ENCODE measurements at regions not wholly inside any gene's neighbourhood (a gene's known extent, or its start where the extent isn't known, plus 50 kb on each side); places are given as distances from the start of the nearest gene placed in this dataset.

DNA sequence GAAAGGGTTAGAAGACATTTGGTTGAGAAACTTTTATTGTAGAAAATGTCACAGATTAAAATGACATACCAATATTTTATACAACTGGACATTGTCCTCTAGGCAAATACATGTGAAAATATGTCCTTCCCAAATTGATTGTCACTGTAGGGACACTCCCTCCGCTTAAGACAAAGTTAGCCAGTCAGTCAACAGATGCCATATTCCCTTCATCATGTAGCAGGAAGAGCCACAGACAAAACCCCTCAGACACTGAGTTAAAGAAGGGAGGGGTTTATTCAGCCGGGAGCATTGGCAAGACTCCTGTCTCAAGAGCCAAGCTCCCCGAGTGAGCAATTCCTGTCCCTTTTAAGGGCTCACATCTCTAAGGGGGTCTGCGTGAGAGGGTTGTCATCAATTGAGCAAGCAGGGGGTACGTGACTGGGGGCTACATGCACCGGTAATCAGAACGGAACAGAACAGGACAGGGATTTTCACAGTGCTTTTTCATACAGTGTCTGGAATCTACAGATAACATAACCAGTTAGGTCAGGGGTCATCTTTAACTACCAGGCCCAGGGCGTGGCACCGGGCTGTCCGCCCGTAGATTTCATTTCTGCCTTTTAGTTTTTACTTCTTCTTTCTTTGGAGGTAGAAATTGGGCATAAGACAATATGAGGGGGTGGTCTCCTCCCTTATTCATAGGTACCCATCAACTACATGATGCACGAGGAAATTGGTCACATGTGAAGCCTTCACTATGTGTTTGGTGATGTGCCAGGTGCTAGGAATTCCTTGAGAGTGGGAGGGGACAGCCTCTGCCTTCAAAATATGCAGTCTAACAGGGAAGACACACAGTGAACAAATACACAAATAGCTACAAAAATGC, 155.7 kb upstream of the CDYL start:
- no peak for DNase-seq (ENCODE audit: low read depth, low spot score)

DNA sequence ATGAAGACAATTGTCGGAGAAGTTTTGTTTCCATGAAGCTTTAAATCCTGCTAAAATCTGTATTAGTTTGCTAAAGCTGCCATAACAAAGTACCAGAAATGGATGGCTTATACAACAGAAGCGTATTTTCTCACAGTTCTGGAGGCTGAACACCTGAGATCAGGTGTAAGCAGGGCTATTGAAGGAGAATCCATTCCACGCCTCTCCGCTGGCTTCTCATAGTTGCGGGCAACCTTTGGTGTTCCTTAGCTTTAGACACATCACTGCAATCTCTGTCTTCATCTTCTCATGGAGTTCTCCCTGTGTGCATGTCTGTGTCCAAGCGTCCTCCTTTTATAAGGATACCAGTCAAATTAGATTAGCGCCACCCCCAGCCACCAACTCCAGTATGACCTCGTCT, 159.9 kb upstream of the CDYL start:
- no peak for DNase-seq (ENCODE audit: low read depth, low spot score)

DNA sequence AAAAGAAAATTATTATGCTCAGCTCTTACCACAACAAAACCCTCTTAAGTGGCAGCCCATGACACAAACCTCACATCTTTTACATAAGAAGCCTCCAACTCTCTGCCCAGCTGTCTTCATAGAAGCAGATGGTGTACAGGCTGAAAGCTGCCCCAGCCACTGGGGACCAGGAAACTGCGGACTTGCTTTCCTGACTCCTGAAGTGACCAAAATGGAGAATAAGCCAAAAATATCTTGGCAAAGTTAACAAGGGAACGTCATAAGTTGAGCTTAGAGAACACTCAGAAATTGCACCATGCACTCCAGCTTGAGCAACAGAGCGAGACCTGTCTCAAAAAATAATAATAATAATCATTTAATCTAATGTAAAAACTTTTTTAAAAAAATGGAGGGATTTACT, 160.3 kb upstream of the CDYL start:
- DNase-seq (ENCODE audit: low read depth, low spot score): no peak

DNA sequence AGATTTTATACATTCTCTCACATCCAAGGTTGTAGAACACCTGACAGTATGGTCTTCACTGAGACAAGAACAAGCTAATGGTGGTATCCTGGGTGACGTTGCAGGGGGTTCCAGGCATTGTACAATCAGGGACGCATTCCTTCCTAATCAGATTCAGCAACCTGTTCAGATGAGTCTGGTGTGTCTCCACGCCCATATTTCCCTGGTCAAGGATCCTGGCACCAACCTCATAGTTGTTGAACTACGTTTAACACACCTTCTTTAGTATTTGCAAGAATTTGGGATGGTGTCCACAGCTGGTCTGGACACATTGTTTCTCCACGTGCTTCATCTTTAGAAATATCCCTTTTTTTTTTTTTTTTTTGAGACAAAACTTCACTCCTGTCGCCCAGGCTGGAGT, 161.0 kb upstream of the CDYL start:
- no peak for DNase-seq (ENCODE audit: low read depth, low spot score)

DNA sequence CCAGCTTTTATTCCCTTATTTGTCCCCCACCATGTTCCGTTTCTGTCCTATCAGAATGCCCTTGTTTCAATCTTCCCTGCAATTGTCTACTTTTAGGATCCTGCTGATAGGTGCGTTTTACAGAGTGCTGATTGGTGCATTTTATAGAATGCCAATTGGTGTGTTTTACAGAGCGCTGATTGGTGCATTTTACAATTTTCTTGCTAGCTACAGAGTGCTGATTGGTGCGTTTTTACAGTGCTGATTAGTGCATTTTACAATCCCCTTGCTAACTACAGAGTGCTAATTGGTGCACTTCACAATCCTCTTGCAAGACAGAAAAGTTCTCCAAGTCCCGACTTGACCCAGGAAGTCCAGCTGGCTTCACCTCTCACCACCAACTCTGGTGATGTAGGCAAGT, 161.6 kb upstream of the CDYL start:
- no peak for DNase-seq (ENCODE audit: low read depth, low spot score)

DNA sequence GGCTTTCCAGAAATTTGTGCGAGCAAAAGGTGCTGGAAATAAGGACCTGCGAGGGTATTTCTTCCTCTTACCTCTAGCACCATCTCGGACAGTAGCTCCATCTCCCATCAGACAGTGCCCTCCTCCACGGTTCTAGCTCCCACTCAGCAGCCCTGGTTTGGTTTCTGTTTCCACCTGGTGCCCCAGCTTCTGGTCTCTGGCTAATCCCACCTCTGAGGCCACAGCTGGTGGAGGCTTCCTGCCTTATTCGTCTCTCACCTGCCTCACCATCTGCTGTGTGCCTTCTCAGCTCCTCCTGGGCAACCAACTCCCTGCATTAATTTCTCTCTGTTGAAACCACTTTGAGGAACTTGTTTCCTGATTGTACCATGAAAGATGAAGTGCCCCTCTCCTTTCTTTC, 162.4 kb upstream of the CDYL start:
- DNase-seq (ENCODE audit: low read depth, low spot score): no peak

DNA sequence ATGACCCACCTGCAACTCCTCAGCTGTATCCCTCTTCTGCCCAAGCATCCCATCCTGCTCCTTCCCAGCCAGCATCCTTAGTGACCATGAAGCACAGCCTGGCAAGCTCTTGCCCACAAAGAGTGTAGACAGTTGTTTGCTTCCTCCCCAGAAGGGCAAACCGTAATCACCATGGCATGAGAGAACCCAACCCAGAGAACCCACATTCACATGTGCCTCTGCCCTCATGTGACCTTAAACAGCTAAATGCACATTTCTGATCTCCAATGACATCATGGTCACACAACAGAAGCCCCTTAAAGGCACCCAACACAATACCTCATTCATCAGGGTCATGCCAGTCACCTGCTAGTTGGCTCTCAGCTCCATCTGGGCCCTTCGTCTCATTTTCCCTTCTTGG, 162.8 kb upstream of the CDYL start:
- no peak for DNase-seq (ENCODE audit: low read depth, low spot score)

DNA sequence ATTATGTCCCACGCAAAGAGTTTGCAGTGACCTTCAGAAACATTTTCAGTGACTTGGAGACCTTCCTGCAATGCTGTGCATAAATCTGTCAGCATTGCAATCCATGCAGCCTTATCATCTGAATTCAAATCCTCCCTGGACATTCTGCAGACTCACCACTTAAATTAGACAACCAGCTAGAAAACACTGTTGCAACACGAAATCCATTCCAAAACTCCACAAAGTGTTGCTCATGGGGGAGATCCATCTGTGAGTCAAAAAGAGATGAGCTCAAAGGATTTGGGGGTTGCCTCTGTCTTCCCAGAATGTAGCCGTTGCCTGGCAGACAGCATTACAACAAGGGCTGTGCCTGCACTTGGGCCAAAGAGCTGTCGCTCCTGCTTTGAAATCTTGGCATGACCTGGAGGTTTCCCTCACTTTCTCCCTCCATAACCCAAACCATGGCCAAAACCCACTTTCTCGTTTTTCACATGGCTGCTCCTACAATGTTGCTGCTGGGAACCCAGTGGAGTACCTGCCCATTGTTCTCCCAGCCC, 163.5 kb upstream of the CDYL start:
- DNase-seq (ENCODE audit: low read depth, low spot score): no peak

DNA sequence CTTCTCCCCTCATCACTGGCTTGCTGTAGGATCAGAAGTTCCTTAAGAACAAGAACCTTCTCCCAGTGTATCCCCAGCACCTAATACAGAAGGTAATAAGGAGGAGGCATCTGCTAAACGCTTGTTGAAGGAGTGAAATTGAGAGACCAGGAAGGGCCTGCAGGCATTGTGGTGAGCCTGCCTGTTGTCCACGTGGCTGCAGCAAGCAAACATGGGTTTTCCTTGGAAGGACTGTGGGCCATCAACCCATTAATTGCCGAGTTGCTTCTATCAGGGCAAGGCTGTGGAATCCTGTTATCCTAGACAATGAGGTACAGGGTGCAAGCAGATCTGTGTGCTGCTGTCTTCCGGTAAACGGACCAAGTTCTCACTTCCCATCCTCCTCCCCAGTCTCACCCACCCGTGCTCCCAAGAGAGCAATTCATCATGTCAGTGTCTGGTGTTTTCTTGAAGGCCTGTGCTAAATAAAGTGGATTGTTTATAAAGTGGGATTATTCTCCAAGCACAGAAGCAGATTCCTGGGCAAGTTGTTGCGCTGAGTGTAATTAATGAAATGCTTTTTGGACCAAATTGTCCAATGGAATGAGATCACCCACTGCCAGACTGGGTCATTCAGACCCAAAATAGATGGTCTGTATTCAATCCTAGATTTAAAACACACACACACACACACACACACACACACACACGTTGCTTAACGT, 164.6 kb upstream of the CDYL start:
- DNase-seq (ENCODE audit: low read depth, low spot score): peak; percentile 36

DNA sequence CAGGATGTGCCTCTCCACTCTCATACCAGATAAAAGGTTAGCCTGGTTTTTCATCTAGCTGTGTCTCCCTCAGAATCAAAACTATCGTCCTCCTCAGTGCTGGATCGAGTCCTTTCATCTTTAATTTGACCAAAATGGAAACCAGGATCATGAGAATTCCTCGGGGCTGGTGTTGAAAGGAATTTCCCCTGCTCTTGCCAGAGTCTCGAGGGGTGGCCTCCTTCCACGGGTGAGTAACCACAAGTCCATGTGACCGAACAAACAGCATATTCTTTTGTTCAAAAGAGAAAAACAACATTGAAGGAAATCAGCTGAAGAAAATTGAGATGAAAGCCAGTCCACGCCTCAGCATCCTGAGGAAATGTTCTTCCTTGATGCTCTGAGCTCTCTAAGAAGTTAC, 165.9 kb upstream of the CDYL start:
- DNase-seq (ENCODE audit: low read depth, low spot score): no peak

DNA sequence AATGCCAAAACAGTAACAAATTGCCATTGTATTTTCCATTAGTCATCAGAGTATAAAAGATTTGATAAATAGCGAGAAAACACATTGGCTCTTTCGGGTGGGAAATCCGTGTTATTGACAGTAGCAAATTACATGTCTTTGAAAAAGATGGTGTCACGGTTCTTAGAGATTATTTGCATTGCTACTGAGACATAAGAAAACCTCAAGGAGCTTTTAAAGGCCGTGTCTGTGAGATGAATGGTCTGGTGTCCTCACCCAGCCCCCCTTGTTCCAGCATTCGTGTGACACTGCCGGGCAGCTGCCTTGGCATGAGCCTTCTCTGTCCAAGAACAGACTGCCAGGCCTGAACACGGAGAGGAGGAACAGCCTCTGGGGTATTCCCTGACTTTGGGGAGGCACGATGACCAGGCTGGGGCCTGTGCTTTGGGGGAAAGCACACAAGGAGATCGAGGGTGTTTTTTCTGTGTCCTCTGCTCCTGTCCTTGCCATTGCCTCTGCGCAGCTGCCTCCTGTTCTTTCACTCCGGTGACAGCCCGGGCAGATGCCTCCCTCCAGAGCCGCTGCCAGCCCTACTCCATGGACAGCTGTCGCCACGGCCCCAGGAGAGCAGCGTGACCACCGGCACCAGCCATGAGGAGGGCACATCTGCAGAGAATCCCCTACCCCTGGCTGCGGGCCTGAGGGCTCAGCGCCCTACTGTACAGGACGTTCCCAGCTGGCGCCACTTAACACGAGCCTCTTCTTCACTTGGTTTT, 167.7 kb upstream of the CDYL start:
- DNase-seq (ENCODE audit: low read depth, low spot score): no peak

DNA sequence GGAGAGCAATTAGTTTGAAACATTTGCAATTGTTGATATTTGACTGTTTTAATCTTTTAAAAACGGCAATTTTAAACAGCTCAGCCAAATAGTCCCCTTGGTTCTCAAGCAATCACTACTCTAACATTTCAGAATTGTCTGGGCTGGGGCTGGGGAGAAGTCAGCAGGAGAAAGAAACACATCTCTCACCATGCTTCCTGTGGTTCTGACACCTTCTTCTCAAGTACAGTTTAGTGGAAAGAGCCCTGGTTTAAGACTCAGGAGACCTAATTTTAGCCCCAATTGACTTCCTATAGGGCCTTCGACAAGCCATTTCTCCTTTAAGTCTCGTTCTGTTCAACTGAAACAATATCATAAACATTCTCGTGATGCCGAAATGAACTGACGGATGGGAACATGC, 168.4 kb upstream of the CDYL start:
- DNase-seq (ENCODE audit: low read depth, low spot score): no peak

DNA sequence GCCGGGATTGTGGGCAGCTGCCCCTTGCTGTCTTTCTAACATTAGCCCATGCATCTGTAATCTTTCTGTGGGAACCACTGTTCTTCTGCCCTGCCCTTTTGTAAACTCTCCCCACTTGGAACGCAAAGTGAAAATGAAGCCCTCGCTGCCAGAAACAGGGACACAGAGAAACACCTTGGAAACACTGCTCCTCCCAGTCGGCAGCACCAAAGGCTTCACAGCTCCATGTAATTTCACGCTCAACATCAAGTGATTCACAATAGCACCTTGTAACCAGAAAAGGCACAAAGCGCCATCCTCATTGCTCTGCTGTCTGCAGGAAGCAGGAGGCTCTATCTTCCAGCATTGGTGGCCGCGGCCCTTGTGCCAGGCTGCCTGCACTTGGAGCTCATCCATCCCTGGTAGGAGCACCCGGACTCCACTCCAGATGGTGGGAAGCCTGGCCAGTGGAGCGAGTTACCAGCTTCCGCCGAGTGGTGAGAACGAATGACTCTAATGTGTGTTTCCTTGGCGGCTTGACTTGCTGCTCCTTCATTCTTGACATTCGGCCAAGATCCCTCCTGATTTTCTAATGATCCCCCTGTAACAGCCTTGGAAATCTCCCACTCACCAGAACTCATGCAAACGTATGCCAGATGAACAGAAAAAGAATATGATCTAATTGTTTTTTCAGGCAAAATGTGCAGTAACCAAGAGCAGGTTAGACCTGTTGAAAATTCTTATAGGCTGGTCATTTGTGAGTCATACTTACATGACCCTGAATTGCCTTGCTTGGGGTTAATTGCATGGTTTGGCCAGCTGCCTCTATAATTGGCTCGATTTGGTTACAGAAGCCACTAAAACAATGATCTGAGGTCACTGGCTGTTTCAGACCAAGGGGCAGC, 169.1 kb upstream of the CDYL start:
- DNase-seq (ENCODE audit: low read depth, low spot score): peak; percentile 32

DNA sequence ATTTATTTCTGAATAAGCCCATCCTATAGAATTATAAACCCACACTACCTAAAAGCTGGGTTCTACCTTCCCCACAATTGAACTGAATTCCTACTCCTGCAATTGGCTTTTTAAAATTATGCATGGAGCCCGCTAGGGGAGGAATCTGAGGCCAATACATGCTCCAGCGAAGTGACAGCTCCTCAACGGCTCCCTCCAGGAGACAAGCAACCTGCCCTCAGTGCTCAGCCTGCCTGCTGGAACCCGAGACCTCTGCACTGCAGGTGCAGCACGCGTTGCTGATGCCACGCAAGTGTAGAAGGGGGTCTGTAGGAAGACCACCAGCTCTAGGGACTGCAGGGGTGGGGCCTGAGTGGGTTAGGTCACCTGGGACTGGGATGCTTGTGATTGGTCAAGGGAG, 170.2 kb upstream of the CDYL start:
- no peak for DNase-seq (ENCODE audit: low read depth, low spot score)

DNA sequence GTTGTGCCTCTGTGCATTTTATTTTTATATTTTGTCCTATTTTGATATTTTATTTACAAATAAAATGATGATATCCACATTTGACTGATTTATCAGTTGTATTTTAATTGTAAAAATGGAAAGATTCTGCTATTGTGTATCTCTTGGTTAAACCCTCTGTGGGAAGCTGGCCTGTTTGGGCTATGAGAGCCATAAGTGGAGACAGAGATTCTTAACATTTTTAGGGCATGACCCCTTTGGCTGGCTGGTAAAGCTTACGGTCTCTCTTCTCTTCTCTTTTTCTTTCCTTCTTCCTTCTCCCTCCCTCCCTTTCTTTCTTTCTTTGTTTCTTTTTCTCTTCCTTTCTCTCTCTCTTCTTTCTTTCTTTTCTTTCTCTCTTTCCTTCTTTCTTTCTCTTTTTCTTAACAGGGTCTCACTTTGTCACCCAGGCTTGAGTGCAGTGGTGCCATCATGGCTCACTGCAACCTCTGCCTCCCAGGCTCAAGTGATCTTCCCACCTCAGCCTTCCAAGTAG, 172.3 kb upstream of the CDYL start:
- no peak for DNase-seq (ENCODE audit: low read depth, low spot score)

DNA sequence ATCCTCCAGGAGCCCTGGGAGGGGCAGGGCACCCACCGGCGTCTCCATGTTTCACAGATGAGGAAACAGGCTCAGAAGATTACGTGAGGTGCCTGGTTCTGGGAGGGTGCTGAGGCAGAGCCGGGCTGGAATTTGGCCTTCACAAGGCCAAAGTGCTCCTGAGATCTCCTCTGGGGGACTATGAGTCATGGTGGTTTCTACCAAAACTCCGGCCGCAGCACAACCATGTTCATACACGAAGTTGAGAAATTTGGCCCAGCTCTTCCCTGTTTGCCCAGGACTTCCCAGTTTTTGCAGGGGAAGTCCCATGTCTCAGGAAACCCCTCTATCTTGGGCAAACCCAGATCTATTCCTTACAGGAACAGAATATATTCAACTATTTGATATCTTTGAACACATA, 172.9 kb upstream of the CDYL start:
- DNase-seq (ENCODE audit: low read depth, low spot score): peak; percentile 56

DNA sequence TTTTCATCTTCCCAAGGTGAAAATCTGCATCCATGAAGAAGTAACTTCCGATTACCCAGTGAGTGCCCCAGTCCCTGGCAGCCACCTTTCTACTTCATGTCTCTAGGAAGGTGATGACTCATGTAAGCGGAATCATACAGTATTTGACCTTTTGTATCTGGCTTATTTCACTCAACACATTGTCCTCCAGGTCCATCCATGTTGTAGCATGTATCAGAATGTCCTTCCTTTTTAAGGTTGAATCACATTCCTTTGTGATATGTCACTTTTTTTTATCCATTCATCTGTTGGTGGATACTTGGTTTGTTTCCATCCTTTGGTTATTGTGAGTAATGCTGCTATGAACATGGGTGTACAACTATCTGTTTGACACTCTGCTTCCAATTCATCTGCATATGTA, 176.3 kb upstream of the CDYL start:
- DNase-seq (ENCODE audit: low read depth, low spot score): no peak

DNA sequence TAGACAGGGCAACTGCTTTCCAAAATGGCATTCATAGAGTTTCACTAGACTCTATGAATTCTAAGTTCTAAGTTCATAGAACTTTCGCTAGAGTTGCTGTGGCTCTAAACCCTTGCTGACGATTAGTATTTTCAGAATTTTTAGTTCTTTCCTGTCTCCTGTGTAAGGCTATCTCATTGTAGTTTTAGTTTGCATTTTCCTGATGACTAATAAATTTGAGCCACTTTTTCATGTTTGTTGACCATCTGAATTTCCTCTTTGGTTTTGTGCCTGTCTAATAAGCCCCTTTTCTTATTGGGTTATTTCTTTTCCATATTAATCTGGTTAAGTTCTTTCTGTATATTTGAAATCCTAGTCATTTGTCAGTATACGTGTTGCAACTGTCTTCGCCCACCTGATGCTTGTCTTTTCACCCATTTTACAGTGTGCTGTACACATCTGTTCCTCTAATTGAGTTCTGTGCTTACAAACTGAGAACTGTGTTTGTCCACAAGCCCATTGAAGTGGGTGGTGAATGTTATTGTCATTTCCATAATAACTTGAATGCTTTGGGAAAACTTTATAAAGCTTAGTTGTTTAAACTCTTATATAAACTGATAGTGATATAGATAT, 177.7 kb upstream of the CDYL start:
- DNase-seq (ENCODE audit: low read depth, low spot score): no peak

DNA sequence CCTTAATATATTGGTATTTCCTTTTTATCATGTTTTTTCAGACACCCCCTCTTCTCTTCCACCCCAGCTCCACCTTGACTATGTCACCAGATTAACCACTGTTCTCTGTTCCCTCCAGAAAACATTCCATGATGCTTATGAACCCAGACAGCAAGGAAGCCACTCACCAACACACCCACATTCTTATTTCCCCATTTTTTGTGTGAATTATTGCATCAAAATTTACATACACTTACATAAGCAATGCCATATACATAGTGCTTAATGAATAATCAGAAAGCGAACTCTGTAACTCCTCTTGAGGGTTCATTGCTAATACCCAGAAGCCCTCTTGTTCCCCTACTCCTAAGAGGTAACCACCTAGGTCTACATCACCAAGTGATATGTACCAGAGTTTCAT, 182.3 kb upstream of the CDYL start:
- no peak for DNase-seq (ENCODE audit: low read depth, low spot score)

DNA sequence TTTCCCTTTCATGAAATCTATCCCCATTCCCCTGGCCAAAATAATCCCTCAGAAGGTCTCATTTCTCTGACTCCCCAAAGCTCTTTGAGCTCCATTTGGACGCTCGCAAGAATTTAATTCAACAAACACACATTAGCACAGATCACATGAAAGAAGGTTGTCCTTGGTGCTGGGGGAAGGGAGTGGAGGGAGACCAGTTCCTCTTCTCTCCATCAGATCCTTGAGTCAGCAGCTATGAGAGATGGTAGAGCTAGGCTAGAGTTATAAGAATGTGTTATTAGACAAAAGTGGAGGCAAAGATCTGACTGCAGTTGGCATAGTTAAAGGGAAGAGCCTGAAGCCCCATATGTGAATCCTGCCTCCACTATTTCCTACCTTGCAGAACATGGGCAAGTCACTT, 184.2 kb upstream of the CDYL start:
- DNase-seq (ENCODE audit: low read depth, low spot score): no peak

DNA sequence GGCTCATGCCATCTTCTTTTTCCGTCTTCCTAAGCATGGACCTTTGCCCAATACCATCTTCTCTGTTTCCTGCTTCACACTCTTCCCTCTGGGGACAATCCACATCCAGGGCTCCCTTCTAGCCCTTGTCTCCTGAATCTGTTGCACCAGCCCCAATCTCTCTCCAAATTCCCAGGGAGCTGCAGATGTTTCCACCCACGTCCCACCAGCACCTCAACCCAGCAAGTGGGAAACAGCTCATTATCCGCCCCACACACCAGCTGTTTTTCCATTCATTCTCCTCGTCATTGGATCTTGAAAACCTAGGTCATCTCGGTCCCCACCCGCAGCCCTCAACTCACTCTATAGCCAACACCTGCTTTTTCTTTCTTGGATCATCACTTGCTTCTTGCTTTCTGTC, 185.0 kb upstream of the CDYL start:
- no peak for DNase-seq (ENCODE audit: low read depth, low spot score)
